AG04450 (cell line): ENCODE measurements at regions not wholly inside any gene's neighbourhood (a gene's known extent, or its start where the extent isn't known, plus 50 kb on each side); places are given as distances from the start of the nearest gene placed in this dataset.
A peak's percentile ranks its signal among the peaks of the same experiment; 100 is the strongest.

Experiments used
- CTCF ChIA-PET: fragments of 300-600, 350-600 bp; formaldehyde crosslinking; extraction: SDS; loops from one replicate; lab custom pipeline; 2022; ENCODE audit warnings: antibody characterized with exemption, inconsistent platforms; lab: Charles Lee
- POLR2A ChIA-PET: fragments of 350-600 bp; formaldehyde crosslinking; extraction: SDS; loops from one replicate; lab custom pipeline; 2021; ENCODE audit warnings: antibody characterized with exemption, inconsistent platforms; lab: Yijun Ruan, JAX
- DNase-seq: peaks from one replicate; pipeline ENCODE4 v3.0.0-alpha.2; 2011; ENCODE audit warnings: low read depth, low spot score
- H3K27ac ChIP-seq: one replicate; pipeline ENCODE4 v1.5.1; 2012; ENCODE audit warnings: low read depth, low read length, control low read depth
- H3K27me3 ChIP-seq: one replicate; pipeline ENCODE4 v1.6.0; 2012; ENCODE audit warnings: low read length; ENCODE audit not compliant: control insufficient read depth, insufficient read depth
- H3K4me3 ChIP-seq: 2 replicates; pipeline ENCODE4 v1.5.1; 2011; ENCODE audit warnings: mild to moderate bottlenecking, low read depth, low read length, control low read depth
- H3K9me3 ChIP-seq: 2 replicates; pipeline ENCODE4 v1.5.1; 2012; ENCODE audit warnings: low read length; ENCODE audit not compliant: control insufficient read depth, insufficient read depth
- TF ChIP-seq, protein P1 (sequence below): IDR thresholded peaks from 2 replicates; pipeline ENCODE4 v1.5.1; 2011; ENCODE audit warnings: low read depth, low read length, control low read depth, inconsistent platforms

- H3K4me3 ChIP-seq, result peak overlapping the region; percentile 39
- POLR2A ChIA-PET, result interaction anchor here (0.9 kb wide), 1 partner anchor 525 kb away, joined by 3 read pairs; no protein-coding TSS in a partner anchor
- H3K27ac ChIP-seq, result peak overlapping the region; percentile 41
These were observed 64.0 kb downstream of the CARTPT start for GRCh38 chr5:71782771-71783770.

DNA sequence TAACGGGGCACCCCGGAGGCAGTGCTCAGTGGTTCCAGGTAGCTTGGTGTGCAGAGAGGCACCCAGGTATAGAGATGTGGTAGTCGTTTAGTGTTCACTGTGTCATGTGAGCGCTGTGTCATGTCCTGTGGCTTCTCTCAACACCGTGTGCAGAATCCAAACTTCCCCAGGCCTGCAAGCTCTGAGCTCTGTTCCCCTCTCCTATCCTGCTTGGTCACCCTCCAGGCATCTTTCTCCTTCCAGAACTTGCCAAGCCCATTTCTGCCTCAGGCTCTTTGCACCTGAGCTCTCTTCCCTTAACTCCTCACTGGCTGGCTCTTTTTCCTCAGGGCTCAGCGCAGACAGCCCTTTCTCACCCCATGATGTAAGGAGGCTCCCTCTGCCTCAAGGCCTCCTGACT, 64.8 kb downstream of the CARTPT start:
- Histone ChIP-seq H3K9me3 (no peaks in the 10 kb centered on the region), H3K4me3 (no peak overlapping the region), H3K27me3 (peaks cover 3% of the 10 kb centered on the region), H3K27ac (no peak overlapping the region)
- ChIA-PET CTCF (interaction anchor here (0.5 to 3.6 kb wide), 25 partner anchors 8 to 572 kb away, joined by 3 to 42 read pairs (median 4); partner anchors contain the start of genes MRPS27 and PTCD2), POLR2A (no interaction called here)
- TF ChIP-seq, protein P1, sequence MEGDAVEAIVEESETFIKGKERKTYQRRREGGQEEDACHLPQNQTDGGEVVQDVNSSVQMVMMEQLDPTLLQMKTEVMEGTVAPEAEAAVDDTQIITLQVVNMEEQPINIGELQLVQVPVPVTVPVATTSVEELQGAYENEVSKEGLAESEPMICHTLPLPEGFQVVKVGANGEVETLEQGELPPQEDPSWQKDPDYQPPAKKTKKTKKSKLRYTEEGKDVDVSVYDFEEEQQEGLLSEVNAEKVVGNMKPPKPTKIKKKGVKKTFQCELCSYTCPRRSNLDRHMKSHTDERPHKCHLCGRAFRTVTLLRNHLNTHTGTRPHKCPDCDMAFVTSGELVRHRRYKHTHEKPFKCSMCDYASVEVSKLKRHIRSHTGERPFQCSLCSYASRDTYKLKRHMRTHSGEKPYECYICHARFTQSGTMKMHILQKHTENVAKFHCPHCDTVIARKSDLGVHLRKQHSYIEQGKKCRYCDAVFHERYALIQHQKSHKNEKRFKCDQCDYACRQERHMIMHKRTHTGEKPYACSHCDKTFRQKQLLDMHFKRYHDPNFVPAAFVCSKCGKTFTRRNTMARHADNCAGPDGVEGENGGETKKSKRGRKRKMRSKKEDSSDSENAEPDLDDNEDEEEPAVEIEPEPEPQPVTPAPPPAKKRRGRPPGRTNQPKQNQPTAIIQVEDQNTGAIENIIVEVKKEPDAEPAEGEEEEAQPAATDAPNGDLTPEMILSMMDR, result no peak
- no peak for DNase-seq

More at GRCh38 chr5:71782771-71783770, 64.0 kb downstream of the CARTPT start:
- no peaks in the 10 kb centered on the region for H3K9me3 ChIP-seq
- peak; percentile 36 for DNase-seq
- TF ChIP-seq, protein P1, result peak; percentile 94
- CTCF ChIA-PET, result interaction anchor here (0.5 to 3.6 kb wide), 29 partner anchors 9 to 573 kb away, joined by 3 to 42 read pairs (median 4); partner anchors contain the start of genes MRPS27 and PTCD2
- peaks cover 3% of the 10 kb centered on the region for H3K27me3 ChIP-seq

GRCh38 chr5:71786337-71787055, 67.4 kb downstream of the CARTPT start:
- no peak for DNase-seq
- Histone ChIP-seq H3K27ac (no peak overlapping the region), H3K4me3 (no peak overlapping the region), H3K9me3 (no peaks in the 10 kb centered on the region), H3K27me3 (peaks cover 3% of the 10 kb centered on the region)
- TF ChIP-seq, protein P1, result no peak
- ChIA-PET POLR2A (no interaction called here), CTCF (no interaction called here)

DNA sequence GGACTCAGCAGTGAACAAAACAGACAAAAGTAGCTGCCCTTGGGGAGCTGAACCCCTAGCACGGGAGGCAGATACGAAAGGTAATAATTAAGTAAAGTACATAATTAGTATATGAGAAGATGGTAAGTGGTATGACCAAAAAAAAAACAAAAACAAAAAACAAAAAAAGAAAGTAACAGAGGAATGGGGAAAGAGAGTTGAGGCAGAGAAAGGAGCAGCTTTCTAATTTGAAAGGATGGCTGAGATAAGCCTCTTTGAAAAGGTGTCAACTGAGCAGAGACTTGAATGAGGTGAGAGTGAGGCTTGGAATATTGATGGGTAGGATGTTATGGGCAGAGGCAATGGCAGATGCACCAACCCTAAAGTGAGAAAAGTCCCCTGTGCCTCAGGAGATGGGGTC, 69.7 kb downstream of the CARTPT start:
- H3K27me3 ChIP-seq, result peaks cover 3% of the 10 kb centered on the region
- peaks cover 2% of the 10 kb centered on the region; the same call in 1 of the 2 replicates for H3K9me3 ChIP-seq
- POLR2A ChIA-PET, result no interaction called here
- no peak overlapping the region for H3K4me3 ChIP-seq
- no peak for DNase-seq
- no peak overlapping the region for H3K27ac ChIP-seq
- TF ChIP-seq, protein P1, result no peak
- CTCF ChIA-PET, result interaction anchor here (0.6 to 0.9 kb wide), 2 partner anchors 501 to 520 kb away, joined by 3 read pairs; no protein-coding TSS in a partner anchor
